Endothelial cell of umbilical vein (primary cell): ENCODE measurements at regions not wholly inside any gene's neighbourhood (a gene's known extent, or its start where the extent isn't known, plus 50 kb on each side); places are given as distances from the start of the nearest gene placed in this dataset.

ENCODE experiments used
- BruUV-seq: library from RNA; stranded (reverse); fragments of 400-500 nt; replicated peaks from 2 replicates; lab custom pipeline; 2021; lab: Mats Ljungman, UMichigan
- CTCF ChIA-PET: fragments of 300-600, 350-600 bp; sonication (Branson Sonifier 250); formaldehyde crosslinking; loops from one replicate; lab custom pipeline; 2021; ENCODE audit warnings: antibody characterized with exemption, inconsistent platforms; lab: Charles Lee
- POLR2A ChIA-PET: fragments of 300-600, 350-600 bp; sonication (Branson Sonifier 250); formaldehyde crosslinking; loops from one replicate; lab custom pipeline; 2021; ENCODE audit warnings: antibody characterized with exemption, inconsistent platforms; lab: Charles Lee
- DNase-seq: peaks from one replicate; pipeline ENCODE4 v3.0.0-alpha.2; 2011; ENCODE audit warnings: low read depth, low spot score
- FAIRE-seq: peaks from 2 replicates; lab custom pipeline; 2011; peaks lifted over from hg19 to GRCh38; lab: Jason Lieb, UNC
- H2AFZ ChIP-seq: 2 replicates; pipeline ENCODE4 v1.6.0; 2012; ENCODE audit warnings: low read depth, low read length, control low read depth, inconsistent platforms
- H3K27ac ChIP-seq: 2 replicates; pipeline ENCODE4 v1.5.1; 2011; ENCODE audit warnings: low read depth, mild to moderate bottlenecking, control low read depth, low read length, moderate library complexity; ENCODE audit not compliant: insufficient read depth
- H3K27me3 ChIP-seq, 2 experiments: 2 replicates each; pipeline versions ENCODE4 v1.6.0 to v1.6.1; 2011; ENCODE audit warnings: low read length in 2 of 2, mixed read lengths in 1 of 2; ENCODE audit not compliant: control insufficient read depth in 2 of 2, insufficient read depth in 2 of 2
- H3K36me3 ChIP-seq, 2 experiments: 2 replicates in 1 of 2; 3 replicates in 1 of 2; pipeline ENCODE4 v1.5.1; 2011; ENCODE audit warnings: low read length in 2 of 2, mild to moderate bottlenecking in 1 of 2, moderate library complexity in 1 of 2; ENCODE audit not compliant: control insufficient read depth in 2 of 2, insufficient read depth in 2 of 2; ENCODE audit errors: extremely low read depth in 1 of 2
- H3K4me1 ChIP-seq: 3 replicates; pipeline ENCODE4 v1.5.1; 2011; ENCODE audit warnings: mild to moderate bottlenecking, low read length; ENCODE audit not compliant: control insufficient read depth, insufficient read depth; ENCODE audit errors: extremely low read depth
- H3K4me2 ChIP-seq: 2 replicates; pipeline ENCODE4 v1.6.1; 2011; ENCODE audit warnings: low read length, control low read depth, mixed read lengths; ENCODE audit not compliant: insufficient read depth
- H3K4me3 ChIP-seq, 3 experiments: fragments of 200-600 bp in 1 of 3; sonication (generic), shearing (Covaris generic) in 1 of 3; replicated peaks in 1 of 3; 2 replicates each; pipeline ENCODE4 v1.5.1; 2011 to 2016; ENCODE audit warnings: control low read depth in 3 of 3, low read length in 3 of 3, mild to moderate bottlenecking in 2 of 3, inconsistent platforms in 1 of 3, low read depth in 1 of 3, moderate library complexity in 1 of 3; ENCODE audit not compliant: insufficient read depth in 1 of 3
- H3K79me2 ChIP-seq: 2 replicates; pipeline ENCODE4 v1.6.0; 2012; ENCODE audit warnings: low read length, inconsistent platforms; ENCODE audit not compliant: control insufficient read depth, insufficient read depth
- H3K9ac ChIP-seq: replicated peaks from 2 replicates; pipeline ENCODE3; 2011; ENCODE audit warnings: low read length, control low read depth; ENCODE audit not compliant: insufficient read depth; ENCODE audit errors: extremely low read depth
- H3K9me1 ChIP-seq: replicated peaks from 3 replicates; pipeline ENCODE4 v1.6.0; 2011; ENCODE audit warnings: mild to moderate bottlenecking, low read length; ENCODE audit not compliant: control insufficient read depth, insufficient read depth; ENCODE audit errors: extremely low read depth
- H3K9me3 ChIP-seq: replicated peaks from 2 replicates; pipeline ENCODE4 v1.5.1; 2012; ENCODE audit warnings: low read length, inconsistent platforms; ENCODE audit not compliant: control insufficient read depth, insufficient read depth
- H4K20me1 ChIP-seq: replicated peaks from 2 replicates; pipeline ENCODE3; 2011; ENCODE audit warnings: mild to moderate bottlenecking, low read length; ENCODE audit not compliant: control insufficient read depth, insufficient read depth; ENCODE audit errors: extremely low read depth
- EZH2 ChIP-seq: IDR thresholded peaks from 2 replicates; pipeline ENCODE4 v1.6.1; 2012; ENCODE audit warnings: borderline replicate concordance, low read depth, mild to moderate bottlenecking, moderate library complexity, low read length, inconsistent platforms; ENCODE audit not compliant: severe bottlenecking
- FOS ChIP-seq: IDR thresholded peaks from 2 replicates; pipeline ENCODE4 v1.6.1; 2011; ENCODE audit warnings: mild to moderate bottlenecking, low read length, moderate library complexity, borderline replicate concordance; ENCODE audit not compliant: insufficient read depth
- GATA2 ChIP-seq: IDR thresholded peaks from 2 replicates; pipeline ENCODE4 v1.7.0; 2011; ENCODE audit warnings: low read depth, mild to moderate bottlenecking, moderate library complexity, mixed read lengths, low read length; ENCODE audit not compliant: insufficient read length, insufficient read depth
- JUN ChIP-seq: IDR thresholded peaks from 2 replicates; pipeline ENCODE4 v1.6.1; 2011; ENCODE audit warnings: borderline replicate concordance, low read depth; ENCODE audit not compliant: insufficient read length, insufficient read depth
- MAX ChIP-seq: IDR thresholded peaks from 2 replicates; pipeline ENCODE4 v1.6.1; 2011; ENCODE audit not compliant: insufficient read depth, insufficient read length
- MYC ChIP-seq: IDR thresholded peaks from one replicate; pipeline ENCODE4 v1.6.1; 2011; ENCODE audit warnings: mild to moderate bottlenecking, low read depth, low read length
- POLR2A ChIP-seq: IDR thresholded peaks from 2 replicates; pipeline ENCODE4 v1.6.1; 2012; ENCODE audit warnings: low read depth, mild to moderate bottlenecking, control low read depth, low read length
- POLR2AphosphoS5 ChIP-seq: IDR thresholded peaks from 2 replicates; pipeline ENCODE4 v1.6.1; 2012; ENCODE audit warnings: low read depth, mild to moderate bottlenecking, control low read depth, low read length, moderate library complexity; ENCODE audit not compliant: insufficient read depth
- dilution Hi-C: fragments of 300-500 bp; cut with MboI; formaldehyde crosslinking; loops from one replicate; pipeline ENCODE4 v1.15.0; 2019; ENCODE audit warnings: low sequenced_read_pairs; ENCODE audit not compliant: extremely low pct_ligation_motif_present
- intact Hi-C: fragments of 100-400 bp; cut with micrococcal nuclease; formaldehyde crosslinking; loops from one replicate; pipeline ENCODE4 v1.10.0; 2022
- TF ChIP-seq, protein P1 (sequence below), 2 donors: IDR thresholded peaks; 1 replicate in 1 of 2; 2 replicates in 1 of 2; pipeline ENCODE4 v1.5.1; 2011; ENCODE audit warnings: low read length in 2 of 2, mild to moderate bottlenecking in 2 of 2, moderate library complexity in 2 of 2, control low read depth in 1 of 2, inconsistent platforms in 1 of 2, low read depth in 1 of 2; ENCODE audit not compliant: insufficient read depth in 1 of 2; ENCODE audit errors: extremely low read depth in 1 of 2

GRCh38 chr12:61525331-61525730 lies 734.9 kb upstream of the USP15 start:
- Histone ChIP-seq H3K4me1 (no peaks in the 10 kb centered on the region), H3K9ac (no peak overlapping the region), H3K4me2 (no peak overlapping the region), H3K9me1 (no peaks in the 10 kb centered on the region), H3K4me3 (no peak overlapping the region), H3K36me3 (no peaks in the 10 kb centered on the region), H3K9me3 (peaks cover 5% of the 10 kb centered on the region), H3K27me3 (no peaks in the 10 kb centered on the region), H4K20me1 (no peaks in the 10 kb centered on the region), H3K27ac (no peak overlapping the region), H2AFZ (no peak overlapping the region), H3K79me2 (no peaks in the 10 kb centered on the region)
- FAIRE-seq (no peak), DNase-seq (no peak)
- intact Hi-C loops (no loop called here), dilution Hi-C loops (no loop called here)
- CTCF ChIA-PET, result no interaction called here
- POLR2A ChIA-PET, result no interaction called here
- TF ChIP-seq POLR2AphosphoS5, result no peak
- TF ChIP-seq MYC, result no peak
- TF ChIP-seq FOS, result no peak
- TF ChIP-seq MAX, result no peak
- no peak for TF ChIP-seq GATA2
- no peak for TF ChIP-seq POLR2A
- no TSS peak for BruUV-seq

DNA sequence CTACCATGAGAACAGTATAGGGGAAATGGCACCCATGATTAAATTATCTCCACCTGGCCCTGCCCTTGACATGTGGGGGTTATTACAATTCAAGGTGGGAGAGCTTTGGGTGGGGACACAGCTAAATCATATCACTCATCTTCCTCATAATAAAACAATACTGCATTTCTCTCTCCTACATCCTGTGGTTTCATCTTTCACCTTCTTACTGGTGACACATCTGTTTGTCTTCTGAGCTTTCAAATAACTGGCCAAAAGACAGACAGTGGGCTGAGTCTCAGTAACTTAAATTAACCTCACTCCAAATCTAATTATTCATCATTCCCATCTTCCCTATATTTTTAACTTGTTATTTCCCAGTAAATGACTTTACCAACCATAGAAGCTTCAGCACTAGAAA lies 729.7 kb upstream of the USP15 start:
- Histone ChIP-seq H3K4me3 (no peak overlapping the region), H3K27ac (no peak overlapping the region), H3K79me2 (no peaks in the 10 kb centered on the region), H3K4me1 (no peaks in the 10 kb centered on the region), H2AFZ (no peak overlapping the region), H3K27me3 (no peaks in the 10 kb centered on the region), H3K9ac (no peak overlapping the region), H3K9me3 (peaks cover 5% of the 10 kb centered on the region), H3K36me3 (no peaks in the 10 kb centered on the region), H3K4me2 (no peak overlapping the region), H3K9me1 (no peaks in the 10 kb centered on the region), H4K20me1 (no peaks in the 10 kb centered on the region)
- dilution Hi-C loops, result no loop called here
- intact Hi-C loops, result no loop called here
- no TSS peak for BruUV-seq
- TF ChIP-seq GATA2 (no peak), POLR2AphosphoS5 (no peak), EZH2 (no peak), MAX (no peak), JUN (no peak), FOS (no peak), POLR2A (no peak), MYC (no peak)
- TF ChIP-seq, protein P1, sequence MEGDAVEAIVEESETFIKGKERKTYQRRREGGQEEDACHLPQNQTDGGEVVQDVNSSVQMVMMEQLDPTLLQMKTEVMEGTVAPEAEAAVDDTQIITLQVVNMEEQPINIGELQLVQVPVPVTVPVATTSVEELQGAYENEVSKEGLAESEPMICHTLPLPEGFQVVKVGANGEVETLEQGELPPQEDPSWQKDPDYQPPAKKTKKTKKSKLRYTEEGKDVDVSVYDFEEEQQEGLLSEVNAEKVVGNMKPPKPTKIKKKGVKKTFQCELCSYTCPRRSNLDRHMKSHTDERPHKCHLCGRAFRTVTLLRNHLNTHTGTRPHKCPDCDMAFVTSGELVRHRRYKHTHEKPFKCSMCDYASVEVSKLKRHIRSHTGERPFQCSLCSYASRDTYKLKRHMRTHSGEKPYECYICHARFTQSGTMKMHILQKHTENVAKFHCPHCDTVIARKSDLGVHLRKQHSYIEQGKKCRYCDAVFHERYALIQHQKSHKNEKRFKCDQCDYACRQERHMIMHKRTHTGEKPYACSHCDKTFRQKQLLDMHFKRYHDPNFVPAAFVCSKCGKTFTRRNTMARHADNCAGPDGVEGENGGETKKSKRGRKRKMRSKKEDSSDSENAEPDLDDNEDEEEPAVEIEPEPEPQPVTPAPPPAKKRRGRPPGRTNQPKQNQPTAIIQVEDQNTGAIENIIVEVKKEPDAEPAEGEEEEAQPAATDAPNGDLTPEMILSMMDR (IDR thresholded peaks at IDR 0.05; ENCODE audit: extremely low read depth in 1 of 2, insufficient read depth in 1 of 2, low read depth in 1 of 2, low read length in 2 of 2), result no peak
- FAIRE-seq (no peak), DNase-seq (no peak)
- ChIA-PET CTCF (no interaction called here), POLR2A (no interaction called here)
